Hepatic stellate cell (primary cell): ENCODE measurements at regions not wholly inside any gene's neighbourhood (a gene's known extent, or its start where the extent isn't known, plus 50 kb on each side); places are given as distances from the start of the nearest gene placed in this dataset.
"Not testable (repeated sequence)": the region's sequence is repeated elsewhere in the genome, so short reads cannot be mapped to it uniquely, and the experiment has no call there.

Source experiments
- DNase-seq: peaks from one replicate; pipeline ENCODE4 v3.0.0; 2011; ENCODE audit warnings: low spot score

GRCh38 chr10:30531751-30532530 is 97.6 kb downstream of the LYZL2 start:
- DNase-seq, result no peak

DNA sequence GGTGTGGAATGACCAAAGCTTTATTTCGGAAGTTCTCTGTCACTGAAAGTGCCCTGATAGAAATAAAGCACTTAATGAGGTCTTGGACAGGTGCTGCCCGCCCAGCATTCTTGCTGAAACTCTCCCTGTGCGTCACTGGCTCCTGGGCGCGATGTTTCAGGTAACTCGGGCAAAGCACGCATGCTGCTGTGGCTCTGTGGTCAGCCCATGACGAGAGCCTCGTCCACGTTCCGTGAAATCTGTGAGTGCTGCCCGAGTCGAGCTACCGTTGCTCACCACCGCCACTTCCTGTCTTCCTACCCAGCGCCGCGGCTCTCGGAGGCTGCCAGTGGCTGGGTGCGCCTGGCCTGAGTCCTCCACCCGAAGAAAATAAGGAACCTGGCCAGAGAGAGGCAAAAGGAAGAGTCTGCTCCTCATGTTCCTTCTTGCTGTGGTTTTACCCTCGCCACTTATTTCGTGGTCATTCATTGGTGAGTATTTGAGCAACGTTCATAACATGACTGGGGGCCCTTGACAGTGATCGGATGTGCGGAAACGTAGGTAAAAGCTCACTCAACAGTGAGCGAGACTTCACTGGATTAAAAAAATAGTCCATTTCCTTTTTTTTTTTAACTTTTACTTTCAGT is 95.5 kb downstream of the MAP3K8 start:
- no peak for DNase-seq

DNA sequence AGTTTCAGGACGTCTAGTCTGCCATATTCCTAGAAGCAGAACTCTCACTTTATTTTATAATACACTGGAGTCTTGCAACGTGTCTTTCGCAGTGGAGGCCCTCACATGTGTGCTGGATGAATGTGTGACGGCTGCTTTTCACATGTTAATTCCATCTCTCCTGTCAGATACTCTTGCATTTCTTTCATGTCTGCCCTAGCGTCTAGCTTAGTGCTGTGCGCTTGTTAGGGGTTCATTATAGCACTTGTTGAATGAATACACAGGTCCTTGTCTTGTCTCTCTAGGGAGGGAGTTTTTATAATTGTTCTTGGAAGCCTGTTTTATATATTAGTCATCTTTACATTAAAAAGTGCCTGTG is 94.4 kb downstream of the MAP3K8 start:
- DNase-seq, result no peak

- no peak for DNase-seq
These were observed 93.8 kb downstream of the MAP3K8 start for GRCh38 chr10:30527623-30528428.

DNA sequence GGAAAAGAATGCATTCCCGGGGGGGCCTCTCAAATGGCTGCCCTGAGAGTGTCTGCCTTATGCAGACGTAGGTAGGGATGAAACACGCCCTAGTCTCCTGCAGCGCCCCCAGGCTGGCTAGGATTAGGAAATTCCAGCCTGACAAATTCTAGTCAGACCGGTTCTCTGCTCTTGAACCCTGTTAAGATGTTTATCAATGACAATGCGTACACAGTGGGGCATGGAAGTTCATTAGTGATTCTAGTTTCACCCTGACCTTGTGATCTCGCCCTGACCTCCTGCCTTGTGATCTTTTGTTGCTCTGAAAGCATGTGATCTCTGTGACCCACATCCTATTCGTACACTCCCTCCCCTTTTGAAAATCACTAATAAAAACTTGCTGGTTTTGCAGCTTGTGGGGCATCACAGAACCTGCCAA is 88.7 kb downstream of the MAP3K8 start:
- not testable (repeated sequence) for DNase-seq

- no peak for DNase-seq
These were observed 84.9 kb downstream of the MAP3K8 start for GRCh38 chr10:30518907-30519306.
